ENCODE measurements at regions not wholly inside any gene's neighbourhood (a gene's known extent, or its start where the extent isn't known, plus 50 kb on each side); places are given as distances from the start of the nearest gene placed in this dataset.

- no peak for TF ChIP-seq POLR2A (IDR thresholded peaks at IDR 0.05)
- TF ChIP-seq CTCF (IDR thresholded peaks at IDR 0.05): no peak
Observed at GRCh38 chr1:30330644-30331043, 392.7 kb downstream of the MATN1 start.

Data from ovary (tissue), 3 donors.